HG02852 (cell line): ENCODE measurements at regions not wholly inside any gene's neighbourhood (a gene's known extent, or its start where the extent isn't known, plus 50 kb on each side); places are given as distances from the start of the nearest gene placed in this dataset.

Source experiments
- ATAC-seq: cut with Tn5 transposase; IDR thresholded peaks from one replicate; pipeline ENCODE4 v1.9.1; 2021; ENCODE audit warnings: mild to moderate bottlenecking, moderate library complexity; ENCODE audit not compliant: unreplicated experiment

DNA sequence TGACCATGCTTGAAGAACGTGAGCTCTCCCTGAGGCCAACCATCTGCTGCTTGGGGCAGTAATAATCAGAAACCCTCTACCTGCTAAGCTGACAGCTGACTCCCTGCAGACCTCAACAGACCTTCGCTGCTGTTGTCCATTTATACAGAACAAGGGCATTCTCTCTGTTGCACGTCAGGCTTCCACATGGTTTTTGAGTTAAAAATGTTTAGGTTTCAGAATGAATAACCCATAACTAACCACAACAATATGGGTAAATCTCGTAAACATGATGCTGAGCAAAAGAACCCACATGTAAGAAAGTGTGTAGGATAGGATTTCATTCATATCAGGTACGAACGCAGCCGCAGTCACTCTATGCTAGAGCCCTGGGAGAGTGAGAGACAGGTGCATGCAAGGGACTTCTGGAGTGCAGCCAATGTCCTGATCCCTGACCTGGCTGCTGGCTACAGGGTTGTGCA is 348.5 kb downstream of the MED10 start:
- ATAC-seq, result peak; percentile 62

DNA sequence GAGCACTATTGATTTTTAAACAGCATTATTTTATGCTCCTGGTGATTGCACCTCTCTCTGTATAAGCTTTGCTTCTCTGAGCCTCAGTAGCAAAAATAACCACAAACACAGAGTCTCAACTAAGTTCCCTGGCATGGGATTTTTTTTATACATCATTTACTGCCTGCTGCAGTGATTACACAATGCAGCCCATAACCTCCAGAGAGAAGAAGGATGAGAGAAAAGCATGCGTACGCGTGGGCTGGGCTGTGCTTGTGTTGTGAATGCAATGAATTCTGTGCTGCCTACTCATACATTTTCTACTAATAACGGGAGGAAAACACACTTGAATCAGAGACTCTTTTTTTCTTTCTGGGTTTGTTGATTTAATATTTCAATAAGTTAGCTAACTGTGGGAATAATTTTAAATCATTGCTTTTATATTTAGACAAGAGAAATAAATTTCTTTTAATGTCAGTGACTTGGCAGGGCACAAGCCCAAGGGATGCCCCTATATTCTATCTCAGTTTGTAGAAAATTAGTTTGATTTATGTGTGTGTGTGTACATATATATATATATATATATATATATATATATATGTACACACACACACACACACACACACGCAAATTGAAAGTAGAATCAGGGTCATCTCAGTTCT is 351.5 kb downstream of the MED10 start:
- no peak for ATAC-seq

DNA sequence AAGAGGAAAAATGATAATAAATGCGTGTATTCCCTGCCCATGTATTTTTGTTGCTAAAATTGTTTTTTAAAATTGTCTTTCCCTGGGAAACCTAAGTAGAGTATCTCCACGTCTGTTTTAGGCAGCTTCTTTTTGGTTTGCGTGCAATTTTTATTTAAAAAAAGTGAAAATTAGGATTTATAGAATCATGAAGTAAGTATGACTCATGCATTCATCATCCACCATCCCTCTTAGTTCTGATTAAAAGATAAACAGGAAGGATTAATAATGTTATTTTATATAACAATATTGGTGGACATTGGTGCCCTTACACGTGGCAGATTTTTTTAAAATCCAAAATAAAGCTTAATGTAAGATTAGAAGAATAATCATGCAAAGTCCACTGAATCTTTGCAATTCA is 358.7 kb downstream of the MED10 start:
- no peak for ATAC-seq

DNA sequence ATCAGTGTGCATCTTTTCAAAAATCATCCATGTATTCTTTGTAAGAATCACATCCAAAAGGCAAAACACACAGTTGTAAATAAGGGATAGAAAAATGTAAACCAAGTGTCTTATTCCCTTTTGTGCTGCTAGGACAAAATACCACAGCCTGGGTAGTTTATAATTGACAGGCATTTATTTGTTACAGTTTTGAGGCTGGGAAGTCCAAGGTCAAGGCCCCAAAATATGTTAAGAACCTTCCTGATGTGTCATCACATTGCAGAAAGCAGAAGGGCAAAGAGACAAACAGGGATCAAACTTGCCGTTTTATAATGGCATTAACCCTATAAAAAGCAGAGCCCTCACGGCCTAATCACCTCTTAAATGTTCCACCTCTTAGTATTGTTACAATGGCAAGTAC is 364.8 kb downstream of the MED10 start:
- no peak for ATAC-seq

DNA sequence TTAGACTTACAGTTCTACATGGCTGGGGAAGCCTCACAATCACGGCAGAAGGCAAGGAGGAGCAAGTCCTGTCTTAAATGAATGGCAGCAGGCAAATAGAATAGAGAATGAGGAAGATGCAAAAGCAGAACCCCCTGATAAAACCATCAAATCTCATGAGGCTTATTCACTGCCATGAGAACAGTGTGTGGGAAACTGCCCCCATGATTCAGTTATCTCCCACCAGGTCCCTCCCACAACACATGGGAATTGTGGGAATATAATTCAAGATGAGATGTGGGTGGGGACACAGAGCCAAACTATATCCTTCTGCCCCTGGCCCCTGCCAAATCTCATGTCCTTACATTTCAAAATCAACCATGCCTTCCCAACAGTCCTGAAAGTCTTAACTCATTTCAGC is 367.1 kb downstream of the MED10 start:
- ATAC-seq, result no peak

DNA sequence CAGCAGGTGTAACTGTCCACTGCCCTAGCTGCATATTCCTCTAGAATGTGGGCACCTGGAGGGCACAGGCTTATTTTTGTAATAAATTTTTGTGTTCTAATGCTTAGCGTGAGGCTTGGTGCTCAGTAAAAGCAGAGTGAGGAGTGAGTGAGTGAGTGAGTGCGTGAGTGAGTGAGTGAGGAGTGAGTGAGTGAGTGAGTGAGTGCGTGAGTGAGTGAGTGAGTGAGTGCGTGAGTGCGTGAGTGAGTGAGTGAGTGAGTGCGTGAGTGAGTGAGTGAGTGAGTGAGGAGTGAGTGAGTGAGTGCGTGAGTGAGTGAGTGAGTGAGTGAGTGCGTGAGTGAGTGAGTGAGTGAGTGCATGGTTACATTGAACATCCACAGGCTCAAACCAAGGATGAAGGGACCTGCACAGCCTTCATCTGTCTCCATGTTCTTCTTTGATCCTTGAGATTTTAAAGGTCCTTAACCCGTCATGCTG is 371.5 kb downstream of the MED10 start:
- ATAC-seq, result no peak

DNA sequence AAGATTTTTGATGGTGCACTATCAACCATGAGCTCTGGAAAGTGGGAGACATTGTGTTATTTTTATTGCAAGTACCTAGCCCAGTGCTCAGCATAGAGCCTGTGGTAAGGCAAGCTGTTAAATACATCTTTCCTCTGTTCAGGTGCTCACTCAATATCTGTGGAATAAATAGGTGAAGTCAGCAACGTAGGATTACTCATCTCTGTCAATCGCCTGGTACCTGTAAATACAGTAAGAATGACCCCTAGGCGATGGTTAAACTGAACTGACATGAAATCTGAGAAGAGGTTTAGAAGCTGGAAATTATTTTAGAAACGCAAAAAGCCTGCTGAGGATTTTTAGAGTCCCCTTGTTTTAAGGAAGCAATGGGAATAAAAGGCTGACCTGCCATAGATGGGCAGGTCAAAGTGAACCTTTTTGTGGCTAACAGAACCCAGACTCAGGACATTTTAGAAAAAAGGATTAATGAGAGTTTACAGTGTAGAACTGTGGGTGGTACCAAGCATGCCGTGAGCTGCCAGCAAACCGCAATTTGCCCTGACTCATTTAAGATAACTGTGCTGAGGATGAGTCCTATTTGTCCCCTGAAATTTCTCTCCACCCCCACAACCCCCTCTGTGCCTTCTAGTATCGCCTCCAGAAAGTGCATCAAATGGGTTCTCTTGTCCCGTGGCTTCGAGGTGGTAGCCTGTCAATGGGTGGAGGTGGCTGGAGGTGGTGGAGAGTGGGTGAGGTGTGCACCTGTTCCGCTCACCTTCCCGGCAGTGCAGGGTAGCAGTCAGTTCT is 375.1 kb downstream of the MED10 start:
- no peak for ATAC-seq

DNA sequence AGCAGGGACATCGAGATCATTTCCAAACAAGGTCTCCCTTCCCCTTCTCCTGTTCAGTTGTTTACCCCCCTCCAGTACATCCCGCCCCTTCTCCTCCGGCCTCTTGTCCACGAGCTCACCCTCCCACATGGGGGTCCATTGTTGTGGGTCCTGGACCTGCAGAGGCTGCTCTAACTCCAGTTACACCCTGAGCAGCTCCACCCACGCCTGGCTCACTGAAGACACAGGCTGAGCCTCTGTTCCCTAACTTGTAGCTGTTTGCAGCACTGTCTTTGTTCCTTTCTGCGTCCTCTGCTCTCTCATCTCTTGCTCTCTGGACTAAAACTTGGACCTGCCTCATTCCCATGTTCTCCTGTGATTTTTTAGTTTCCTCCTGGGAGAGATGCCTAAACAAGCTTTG is 377.5 kb downstream of the MED10 start:
- no peak for ATAC-seq

DNA sequence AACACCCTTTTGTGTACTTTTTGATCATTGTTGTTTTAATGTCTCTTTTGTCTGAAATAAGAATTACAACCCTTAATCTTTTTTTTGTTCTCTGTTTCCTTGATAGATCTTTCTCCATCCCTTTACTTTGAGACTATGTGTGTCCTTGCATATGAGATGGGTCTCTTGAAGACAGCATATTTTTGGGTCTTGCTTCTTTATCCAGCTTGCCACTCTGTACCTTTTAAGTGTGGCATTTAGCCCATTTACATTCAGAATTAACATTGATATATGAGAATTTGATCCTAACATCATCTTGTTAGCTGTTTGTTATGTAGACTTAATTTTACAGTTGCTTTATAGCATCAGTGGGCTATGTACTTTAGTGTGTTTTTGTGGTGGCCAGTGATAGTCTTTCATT is 382.5 kb downstream of the MED10 start:
- no peak for ATAC-seq

DNA sequence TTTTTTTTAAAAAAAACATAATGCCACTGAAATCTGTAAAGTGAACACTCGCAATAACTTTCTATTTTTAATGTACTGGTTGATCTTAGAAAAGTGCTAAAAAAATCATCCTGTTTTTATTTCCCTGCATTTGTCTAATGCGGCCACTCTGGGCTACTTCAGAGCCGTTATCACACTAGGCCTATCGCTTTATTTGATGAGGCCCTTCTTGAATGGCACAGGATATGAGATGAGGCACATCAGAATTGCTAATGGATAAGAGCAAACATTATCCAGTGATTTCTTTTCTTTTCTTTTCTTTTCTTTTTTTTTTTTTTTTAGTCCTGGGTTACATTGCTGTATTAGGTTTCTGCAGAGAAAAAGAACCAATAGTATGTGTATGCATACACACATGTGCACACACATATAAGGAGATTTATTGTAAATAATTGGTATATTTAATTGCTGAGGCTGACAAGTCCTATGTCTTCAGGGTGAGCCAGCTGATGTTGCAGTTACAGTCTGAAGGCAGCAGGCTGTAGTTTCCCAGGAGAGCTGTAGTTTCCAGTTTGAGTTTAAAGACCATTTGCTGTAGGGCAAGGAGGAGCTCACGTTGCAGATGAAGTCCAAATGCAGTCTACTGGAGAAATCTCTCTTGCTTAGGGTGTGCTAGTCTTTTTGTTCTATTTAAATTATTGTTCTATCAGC is 391.7 kb downstream of the MED10 start:
- no peak for ATAC-seq

DNA sequence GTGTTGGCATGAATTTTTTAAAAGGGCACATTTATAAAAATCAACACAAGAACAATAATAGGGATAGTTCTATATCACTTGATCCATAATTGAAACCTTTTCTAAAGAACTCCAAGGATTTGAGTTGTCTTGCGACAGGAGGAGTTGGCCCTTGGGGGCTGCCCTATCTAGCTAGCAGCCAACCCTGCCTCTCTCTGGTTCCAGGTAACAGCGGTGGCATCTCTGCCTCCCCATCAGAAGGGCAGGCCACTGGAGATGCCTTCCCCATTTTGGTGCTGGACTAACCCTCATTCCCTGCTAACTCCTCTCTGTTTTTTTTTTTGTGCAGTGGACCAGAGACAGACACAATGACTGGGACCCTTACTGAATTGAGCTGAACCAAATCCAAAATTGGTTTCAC is 393.0 kb downstream of the MED10 start:
- no peak for ATAC-seq

DNA sequence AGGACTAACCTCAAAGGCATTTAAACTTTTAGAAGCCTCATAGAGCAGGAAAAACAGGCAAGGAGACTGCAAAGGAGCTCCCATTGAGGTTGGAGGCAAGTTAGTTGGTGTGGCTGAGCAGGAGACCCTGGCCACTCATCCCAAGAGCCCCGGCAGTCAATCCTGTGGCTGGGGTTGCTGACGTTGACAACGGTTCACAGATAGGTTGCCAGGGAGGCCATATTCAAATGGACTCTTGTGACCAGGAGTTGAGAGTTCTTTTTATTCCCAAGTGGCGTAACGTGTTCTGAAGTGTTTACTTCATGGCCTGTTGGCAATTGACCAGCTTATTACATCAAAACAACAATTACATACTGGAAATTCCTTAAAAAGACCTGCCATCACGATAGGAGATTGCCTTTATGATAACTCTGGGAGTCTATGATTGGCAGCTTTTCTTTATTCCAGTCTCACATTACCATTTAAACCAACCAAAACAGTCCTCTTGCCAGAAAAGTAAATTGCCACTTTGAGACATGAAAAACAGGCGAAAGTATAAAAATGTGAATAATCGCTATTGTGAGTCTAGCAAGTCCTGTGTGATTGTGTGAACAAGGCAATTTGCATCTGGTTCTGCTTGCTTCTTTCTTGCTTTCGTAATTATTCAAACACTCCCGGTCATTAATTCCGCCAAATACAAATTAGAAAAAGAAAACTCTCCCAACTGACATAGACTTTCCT is 394.9 kb downstream of the MED10 start:
- ATAC-seq, result no peak

DNA sequence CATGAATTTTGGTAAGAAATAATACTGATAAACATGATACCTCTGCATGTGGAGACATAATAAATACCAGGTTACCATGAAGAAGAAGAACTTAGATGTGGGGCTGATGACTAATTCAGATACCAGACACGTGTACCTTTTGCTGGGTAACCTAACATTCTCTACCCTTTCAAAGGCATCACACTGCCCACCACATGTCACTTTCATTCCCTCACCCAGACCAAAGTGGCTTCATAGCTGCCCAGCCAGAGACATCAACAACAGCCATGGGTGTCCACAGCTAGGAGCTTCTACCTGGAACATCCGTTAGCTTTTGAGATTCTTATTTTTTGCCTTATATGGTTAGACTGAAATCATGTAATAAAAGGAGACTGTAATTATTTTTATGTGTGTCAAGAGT is 396.8 kb downstream of the MED10 start:
- no peak for ATAC-seq

DNA sequence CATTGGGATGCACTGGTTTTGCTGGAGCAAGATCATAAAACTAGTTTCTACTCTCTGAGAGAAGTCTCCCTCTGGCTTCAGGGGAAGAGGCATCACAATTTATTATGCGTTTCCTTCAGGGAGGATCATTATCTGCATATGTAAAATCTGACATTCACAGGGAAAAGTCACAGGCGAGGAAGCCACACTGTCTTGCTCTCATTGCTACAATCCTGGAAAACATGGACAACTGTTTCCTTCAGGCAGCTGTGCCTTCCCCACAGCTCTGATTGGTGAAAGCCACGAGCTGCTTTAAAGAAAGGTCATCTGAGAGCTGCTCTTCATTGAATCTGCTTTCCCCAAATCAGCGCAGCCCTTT is 397.8 kb downstream of the MED10 start:
- ATAC-seq, result no peak

DNA sequence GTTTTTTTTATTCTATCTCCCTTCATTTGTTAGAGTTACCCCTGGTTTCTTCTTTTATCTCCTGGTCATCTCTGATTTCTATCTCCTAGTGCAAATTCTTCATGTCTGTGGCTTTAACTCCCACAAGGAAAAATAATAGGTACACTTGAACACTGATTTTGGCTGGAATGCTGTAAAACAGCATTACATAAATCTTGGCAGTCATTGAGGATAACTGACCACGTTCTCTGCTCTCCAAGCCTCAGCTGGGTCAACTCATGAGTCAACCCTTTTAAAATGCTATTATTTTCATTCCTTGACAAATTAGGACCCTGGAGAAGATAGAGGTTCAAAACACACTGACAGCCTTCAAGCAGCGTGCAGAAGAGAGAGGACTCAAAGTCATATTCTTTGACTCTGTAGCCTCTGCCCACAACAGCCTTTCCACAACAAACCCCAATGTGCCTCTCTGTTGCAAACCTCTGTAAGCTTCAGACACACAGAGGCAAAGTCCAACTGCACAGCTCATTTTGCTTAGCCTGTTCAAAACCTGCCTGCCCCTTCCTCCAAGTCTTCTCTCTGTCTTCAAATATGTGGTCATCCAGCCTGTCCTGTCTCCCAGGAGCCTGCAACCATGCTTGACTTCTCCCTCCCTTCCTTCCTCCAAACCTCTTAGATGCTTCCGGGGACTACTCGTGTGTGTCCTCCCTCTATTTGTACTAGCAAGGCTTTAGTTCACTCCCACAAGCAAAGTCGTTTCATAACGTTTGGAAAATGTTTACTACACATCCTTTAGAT is 398.4 kb downstream of the MED10 start:
- no peak for ATAC-seq

DNA sequence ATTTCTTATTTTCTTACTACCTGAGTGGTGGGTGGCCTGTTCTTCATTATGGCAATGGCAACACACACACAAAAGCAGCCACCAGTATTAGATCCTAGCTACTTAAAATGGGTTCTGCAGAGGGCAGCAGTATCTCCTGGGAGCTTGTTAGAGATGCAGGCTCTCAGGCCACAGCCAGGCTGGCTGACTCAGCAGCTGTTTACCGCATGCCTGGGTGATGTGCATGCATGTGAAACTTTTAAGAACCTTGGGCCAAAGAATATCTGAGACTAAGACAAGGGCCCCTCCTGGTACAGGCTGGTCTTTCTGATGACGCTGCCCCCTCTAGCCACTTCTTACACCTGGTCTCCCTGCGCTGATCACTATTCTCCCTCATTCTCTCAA is 399.0 kb downstream of the MED10 start:
- ATAC-seq, result no peak

DNA sequence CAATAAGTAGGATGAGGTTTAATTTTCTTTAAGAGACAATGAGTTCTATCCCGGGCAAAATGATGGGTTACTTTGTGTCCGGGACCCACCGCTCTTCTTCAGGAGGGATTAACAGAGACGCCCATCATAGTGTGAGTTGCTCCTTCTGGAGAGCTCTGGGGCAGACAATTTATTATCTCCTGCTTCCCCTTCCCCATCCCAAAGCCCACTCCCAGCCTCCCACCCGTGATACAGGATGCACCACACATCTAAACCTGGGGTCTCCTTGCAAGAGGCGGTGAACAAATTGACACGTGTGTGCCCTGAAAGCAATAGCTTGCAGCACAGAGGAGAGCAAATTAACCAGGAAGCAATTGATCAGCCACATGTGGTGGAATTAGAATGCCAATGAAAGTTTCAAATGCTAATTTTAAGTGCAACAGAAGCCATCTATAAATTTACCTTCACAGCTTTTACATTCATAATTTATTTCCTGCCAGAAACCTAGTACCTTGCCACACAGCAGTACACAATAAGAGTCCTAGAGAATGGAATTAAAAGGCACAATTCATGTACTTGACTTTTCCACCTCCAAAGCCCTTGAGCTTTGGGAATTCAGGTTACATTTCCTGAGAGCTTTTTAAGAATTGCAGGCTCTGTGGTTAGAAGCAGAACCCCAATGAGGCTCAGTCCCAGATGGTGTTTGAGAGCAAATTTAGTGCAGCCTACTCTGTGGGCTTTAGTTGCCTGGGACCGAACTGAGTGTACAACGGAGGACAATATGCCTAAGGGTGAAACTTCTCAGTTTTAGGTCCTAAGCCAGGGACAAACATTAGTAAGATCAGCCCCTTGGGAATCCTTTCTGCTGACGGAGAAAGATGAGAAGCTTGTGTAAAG is 399.6 kb downstream of the MED10 start:
- ATAC-seq, result no peak

DNA sequence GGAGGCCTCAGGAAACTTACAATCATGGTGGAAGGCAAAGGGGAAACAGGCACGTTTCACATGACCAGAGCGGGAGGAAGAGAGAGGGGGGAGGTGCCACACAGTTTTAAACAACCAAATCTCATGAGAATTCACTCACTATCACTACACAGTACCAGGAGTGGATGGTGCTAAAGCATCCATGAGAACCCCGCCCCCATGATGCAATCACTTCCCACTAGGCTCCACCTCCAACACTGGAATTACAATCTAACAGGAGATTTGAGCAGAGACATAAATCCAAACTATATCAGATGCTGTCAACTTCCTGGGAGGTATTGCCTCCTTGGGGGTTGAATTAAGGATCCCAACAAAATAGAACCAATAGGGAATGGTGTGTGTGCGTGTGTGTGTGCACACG is 407.1 kb downstream of the MED10 start:
- ATAC-seq, result no peak

DNA sequence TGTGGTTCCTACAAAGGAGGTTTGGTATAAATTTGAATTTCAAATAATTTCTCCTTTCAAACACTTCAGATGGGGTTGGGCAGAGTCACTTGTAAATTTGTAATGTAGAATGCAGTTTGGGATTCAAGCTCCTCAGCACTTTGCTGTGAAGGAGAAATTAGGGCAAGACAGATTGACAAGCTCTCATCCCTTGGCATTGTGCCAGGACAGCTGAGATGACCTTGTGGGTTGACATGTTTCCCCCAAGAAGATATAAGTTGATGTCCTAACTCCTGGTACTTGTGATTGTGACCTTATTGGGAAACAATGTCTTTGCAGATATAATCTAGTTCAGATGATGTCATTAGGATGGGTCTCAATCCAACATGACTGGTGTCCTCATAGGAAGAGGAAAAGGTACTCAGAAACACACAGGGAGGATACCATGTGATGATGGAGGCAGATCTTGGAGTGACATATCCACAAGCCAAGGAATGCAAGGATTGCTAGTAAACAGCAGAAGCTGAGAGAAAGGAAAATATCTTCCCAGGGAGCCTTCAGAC is 408.3 kb downstream of the MED10 start:
- ATAC-seq, result no peak
